Stimulated activated CD8-positive, alpha-beta memory T cell treated with anti-CD3 and anti-CD28 coated beads, Interleukin-2, amount 100 ng/mL, for 1 hour (primary cell): ENCODE measurements at regions not wholly inside any gene's neighbourhood (a gene's known extent, or its start where the extent isn't known, plus 50 kb on each side); places are given as distances from the start of the nearest gene placed in this dataset.

Experiments
- DNase-seq, 2 donors: peaks; one replicate each; pipeline ENCODE4 v3.0.0-alpha.2; 2020; ENCODE audit warnings: low read depth in 2 of 2

GRCh38 chr2:12168354-12168753, 421.9 kb downstream of the LPIN1 start:
- DNase-seq, result no peak

- no peak for DNase-seq
Measured at GRCh38 chr2:12168791-12169388, 422.5 kb downstream of the LPIN1 start.

GRCh38 chr2:12169721-12170120, 423.3 kb downstream of the LPIN1 start:
- DNase-seq, result no peak

GRCh38 chr2:12170121-12170520, 423.7 kb downstream of the LPIN1 start:
- DNase-seq, result no peak

- DNase-seq, result no peak
Measured at GRCh38 chr2:12173271-12173942, 427.0 kb downstream of the LPIN1 start.

- DNase-seq, result no peak
Measured at GRCh38 chr2:12173943-12174340, 427.5 kb downstream of the LPIN1 start.

- DNase-seq, result no peak
Measured at GRCh38 chr2:12175323-12175722, 428.9 kb downstream of the LPIN1 start.

GRCh38 chr2:12176623-12177454, 430.4 kb downstream of the LPIN1 start:
- DNase-seq, result no peak

GRCh38 chr2:12177455-12178288, 431.2 kb downstream of the LPIN1 start:
- DNase-seq, result no peak

- DNase-seq, result no peak
Measured at GRCh38 chr2:12178289-12179080, 432.1 kb downstream of the LPIN1 start.

GRCh38 chr2:12180031-12180430, 433.6 kb downstream of the LPIN1 start:
- DNase-seq, result no peak

GRCh38 chr2:12183032-12183645, 436.7 kb downstream of the LPIN1 start:
- DNase-seq, result no peak

- DNase-seq, result no peak
Measured at GRCh38 chr2:12192762-12193161, 446.3 kb downstream of the LPIN1 start.

- no peak for DNase-seq
Measured at GRCh38 chr2:12194968-12195367, 448.5 kb downstream of the LPIN1 start.

GRCh38 chr2:12196495-12196894, 450.1 kb downstream of the LPIN1 start:
- DNase-seq, result no peak

GRCh38 chr2:12197133-12197532, 450.7 kb downstream of the LPIN1 start:
- no peak for DNase-seq

GRCh38 chr2:12199491-12200211, 453.2 kb downstream of the LPIN1 start:
- no peak for DNase-seq

- no peak for DNase-seq
Measured at GRCh38 chr2:12201369-12201768, 454.9 kb downstream of the LPIN1 start.

- no peak for DNase-seq
Measured at GRCh38 chr2:12202313-12203075, 456.1 kb downstream of the LPIN1 start.
